ENCODE measurements at regions not wholly inside any gene's neighbourhood (a gene's known extent, or its start where the extent isn't known, plus 50 kb on each side); places are given as distances from the start of the nearest gene placed in this dataset.

DNA sequence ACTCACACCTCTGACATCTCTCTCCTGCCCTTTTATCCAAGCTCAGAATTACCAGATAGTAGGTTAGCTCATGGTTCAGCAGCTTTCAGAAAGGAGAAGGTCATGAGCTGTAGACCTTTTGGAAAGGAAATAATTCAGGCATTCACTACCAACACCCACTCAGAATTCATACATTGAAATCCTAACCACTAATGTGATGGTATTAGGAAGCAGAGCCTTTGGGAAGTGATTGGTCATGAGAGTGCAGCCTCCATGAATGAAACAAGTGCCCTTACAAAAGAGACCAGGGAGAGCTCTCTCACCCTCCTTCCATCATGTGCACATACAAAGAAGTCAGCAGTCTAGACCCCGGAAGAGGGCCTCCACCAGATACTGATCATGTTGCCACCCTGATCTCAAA is 315.8 kb upstream of the CCDC54 start:
- no peaks in the 10 kb centered on the region for H4K20me1 ChIP-seq (replicated peaks; ENCODE audit: insufficient read depth)
- no peaks in the 10 kb centered on the region for H3K79me2 ChIP-seq (replicated peaks; ENCODE audit: insufficient read depth)
- no peak for TF ChIP-seq NANOG (IDR thresholded peaks at IDR 0.05; ENCODE audit: borderline replicate concordance)
- no peak for TF ChIP-seq EZH2phosphoT487 (IDR thresholded peaks at IDR 0.05; ENCODE audit: unreplicated experiment)
- no peak for TF ChIP-seq CREB1 (CRISPR knock-in tag; IDR thresholded peaks at IDR 0.05; ENCODE audit: low read depth)
- TF ChIP-seq, protein P1, sequence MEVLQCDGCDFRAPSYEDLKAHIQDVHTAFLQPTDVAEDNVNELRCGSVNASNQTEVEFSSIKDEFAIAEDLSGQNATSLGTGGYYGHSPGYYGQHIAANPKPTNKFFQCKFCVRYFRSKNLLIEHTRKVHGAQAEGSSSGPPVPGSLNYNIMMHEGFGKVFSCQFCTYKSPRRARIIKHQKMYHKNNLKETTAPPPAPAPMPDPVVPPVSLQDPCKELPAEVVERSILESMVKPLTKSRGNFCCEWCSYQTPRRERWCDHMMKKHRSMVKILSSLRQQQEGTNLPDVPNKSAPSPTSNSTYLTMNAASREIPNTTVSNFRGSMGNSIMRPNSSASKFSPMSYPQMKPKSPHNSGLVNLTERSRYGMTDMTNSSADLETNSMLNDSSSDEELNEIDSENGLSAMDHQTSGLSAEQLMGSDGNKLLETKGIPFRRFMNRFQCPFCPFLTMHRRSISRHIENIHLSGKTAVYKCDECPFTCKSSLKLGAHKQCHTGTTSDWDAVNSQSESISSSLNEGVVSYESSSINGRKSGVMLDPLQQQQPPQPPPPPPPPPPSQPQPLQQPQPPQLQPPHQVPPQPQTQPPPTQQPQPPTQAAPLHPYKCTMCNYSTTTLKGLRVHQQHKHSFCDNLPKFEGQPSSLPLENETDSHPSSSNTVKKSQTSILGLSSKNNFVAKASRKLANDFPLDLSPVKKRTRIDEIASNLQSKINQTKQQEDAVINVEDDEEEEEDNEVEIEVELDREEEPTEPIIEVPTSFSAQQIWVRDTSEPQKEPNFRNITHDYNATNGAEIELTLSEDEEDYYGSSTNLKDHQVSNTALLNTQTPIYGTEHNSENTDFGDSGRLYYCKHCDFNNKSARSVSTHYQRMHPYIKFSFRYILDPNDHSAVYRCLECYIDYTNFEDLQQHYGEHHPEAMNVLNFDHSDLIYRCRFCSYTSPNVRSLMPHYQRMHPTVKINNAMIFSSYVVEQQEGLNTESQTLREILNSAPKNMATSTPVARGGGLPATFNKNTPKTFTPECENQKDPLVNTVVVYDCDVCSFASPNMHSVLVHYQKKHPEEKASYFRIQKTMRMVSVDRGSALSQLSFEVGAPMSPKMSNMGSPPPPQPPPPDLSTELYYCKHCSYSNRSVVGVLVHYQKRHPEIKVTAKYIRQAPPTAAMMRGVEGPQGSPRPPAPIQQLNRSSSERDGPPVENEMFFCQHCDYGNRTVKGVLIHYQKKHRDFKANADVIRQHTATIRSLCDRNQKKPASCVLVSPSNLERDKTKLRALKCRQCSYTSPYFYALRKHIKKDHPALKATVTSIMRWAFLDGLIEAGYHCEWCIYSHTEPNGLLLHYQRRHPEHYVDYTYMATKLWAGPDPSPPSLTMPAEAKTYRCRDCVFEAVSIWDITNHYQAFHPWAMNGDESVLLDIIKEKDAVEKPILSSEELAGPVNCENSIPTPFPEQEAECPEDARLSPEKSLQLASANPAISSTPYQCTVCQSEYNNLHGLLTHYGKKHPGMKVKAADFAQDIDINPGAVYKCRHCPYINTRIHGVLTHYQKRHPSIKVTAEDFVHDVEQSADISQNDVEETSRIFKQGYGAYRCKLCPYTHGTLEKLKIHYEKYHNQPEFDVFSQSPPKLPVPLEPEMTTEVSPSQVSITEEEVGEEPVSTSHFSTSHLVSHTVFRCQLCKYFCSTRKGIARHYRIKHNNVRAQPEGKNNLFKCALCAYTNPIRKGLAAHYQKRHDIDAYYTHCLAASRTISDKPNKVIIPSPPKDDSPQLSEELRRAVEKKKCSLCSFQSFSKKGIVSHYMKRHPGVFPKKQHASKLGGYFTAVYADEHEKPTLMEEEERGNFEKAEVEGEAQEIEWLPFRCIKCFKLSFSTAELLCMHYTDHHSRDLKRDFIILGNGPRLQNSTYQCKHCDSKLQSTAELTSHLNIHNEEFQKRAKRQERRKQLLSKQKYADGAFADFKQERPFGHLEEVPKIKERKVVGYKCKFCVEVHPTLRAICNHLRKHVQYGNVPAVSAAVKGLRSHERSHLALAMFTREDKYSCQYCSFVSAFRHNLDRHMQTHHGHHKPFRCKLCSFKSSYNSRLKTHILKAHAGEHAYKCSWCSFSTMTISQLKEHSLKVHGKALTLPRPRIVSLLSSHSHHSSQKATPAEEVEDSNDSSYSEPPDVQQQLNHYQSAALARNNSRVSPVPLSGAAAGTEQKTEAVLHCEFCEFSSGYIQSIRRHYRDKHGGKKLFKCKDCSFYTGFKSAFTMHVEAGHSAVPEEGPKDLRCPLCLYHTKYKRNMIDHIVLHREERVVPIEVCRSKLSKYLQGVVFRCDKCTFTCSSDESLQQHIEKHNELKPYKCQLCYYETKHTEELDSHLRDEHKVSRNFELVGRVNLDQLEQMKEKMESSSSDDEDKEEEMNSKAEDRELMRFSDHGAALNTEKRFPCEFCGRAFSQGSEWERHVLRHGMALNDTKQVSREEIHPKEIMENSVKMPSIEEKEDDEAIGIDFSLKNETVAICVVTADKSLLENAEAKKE (CRISPR knock-in tag; IDR thresholded peaks at IDR 0.05) = no peak
- TF ChIP-seq ZNF331 (CRISPR knock-in tag; IDR thresholded peaks at IDR 0.05; ENCODE audit: low read depth) = no peak
- no peak for TF ChIP-seq JUNB (IDR thresholded peaks at IDR 0.05; ENCODE audit: unreplicated experiment)
- TF ChIP-seq STAT1 (IDR thresholded peaks at IDR 0.05; ENCODE audit: unreplicated experiment) = no peak
- TF ChIP-seq, protein P2, sequence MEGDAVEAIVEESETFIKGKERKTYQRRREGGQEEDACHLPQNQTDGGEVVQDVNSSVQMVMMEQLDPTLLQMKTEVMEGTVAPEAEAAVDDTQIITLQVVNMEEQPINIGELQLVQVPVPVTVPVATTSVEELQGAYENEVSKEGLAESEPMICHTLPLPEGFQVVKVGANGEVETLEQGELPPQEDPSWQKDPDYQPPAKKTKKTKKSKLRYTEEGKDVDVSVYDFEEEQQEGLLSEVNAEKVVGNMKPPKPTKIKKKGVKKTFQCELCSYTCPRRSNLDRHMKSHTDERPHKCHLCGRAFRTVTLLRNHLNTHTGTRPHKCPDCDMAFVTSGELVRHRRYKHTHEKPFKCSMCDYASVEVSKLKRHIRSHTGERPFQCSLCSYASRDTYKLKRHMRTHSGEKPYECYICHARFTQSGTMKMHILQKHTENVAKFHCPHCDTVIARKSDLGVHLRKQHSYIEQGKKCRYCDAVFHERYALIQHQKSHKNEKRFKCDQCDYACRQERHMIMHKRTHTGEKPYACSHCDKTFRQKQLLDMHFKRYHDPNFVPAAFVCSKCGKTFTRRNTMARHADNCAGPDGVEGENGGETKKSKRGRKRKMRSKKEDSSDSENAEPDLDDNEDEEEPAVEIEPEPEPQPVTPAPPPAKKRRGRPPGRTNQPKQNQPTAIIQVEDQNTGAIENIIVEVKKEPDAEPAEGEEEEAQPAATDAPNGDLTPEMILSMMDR (conservative IDR thresholded peaks at IDR 0.05; ENCODE audit: low read depth in 2 of 2) = no peak
- no peak for TF ChIP-seq EZH2 (IDR thresholded peaks at IDR 0.05; ENCODE audit: low read depth, unreplicated experiment)
- TF ChIP-seq, protein P3, sequence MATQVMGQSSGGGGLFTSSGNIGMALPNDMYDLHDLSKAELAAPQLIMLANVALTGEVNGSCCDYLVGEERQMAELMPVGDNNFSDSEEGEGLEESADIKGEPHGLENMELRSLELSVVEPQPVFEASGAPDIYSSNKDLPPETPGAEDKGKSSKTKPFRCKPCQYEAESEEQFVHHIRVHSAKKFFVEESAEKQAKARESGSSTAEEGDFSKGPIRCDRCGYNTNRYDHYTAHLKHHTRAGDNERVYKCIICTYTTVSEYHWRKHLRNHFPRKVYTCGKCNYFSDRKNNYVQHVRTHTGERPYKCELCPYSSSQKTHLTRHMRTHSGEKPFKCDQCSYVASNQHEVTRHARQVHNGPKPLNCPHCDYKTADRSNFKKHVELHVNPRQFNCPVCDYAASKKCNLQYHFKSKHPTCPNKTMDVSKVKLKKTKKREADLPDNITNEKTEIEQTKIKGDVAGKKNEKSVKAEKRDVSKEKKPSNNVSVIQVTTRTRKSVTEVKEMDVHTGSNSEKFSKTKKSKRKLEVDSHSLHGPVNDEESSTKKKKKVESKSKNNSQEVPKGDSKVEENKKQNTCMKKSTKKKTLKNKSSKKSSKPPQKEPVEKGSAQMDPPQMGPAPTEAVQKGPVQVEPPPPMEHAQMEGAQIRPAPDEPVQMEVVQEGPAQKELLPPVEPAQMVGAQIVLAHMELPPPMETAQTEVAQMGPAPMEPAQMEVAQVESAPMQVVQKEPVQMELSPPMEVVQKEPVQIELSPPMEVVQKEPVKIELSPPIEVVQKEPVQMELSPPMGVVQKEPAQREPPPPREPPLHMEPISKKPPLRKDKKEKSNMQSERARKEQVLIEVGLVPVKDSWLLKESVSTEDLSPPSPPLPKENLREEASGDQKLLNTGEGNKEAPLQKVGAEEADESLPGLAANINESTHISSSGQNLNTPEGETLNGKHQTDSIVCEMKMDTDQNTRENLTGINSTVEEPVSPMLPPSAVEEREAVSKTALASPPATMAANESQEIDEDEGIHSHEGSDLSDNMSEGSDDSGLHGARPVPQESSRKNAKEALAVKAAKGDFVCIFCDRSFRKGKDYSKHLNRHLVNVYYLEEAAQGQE (IDR thresholded peaks at IDR 0.05; ENCODE audit: unreplicated experiment) = no peak
- TF ChIP-seq, protein P4, sequence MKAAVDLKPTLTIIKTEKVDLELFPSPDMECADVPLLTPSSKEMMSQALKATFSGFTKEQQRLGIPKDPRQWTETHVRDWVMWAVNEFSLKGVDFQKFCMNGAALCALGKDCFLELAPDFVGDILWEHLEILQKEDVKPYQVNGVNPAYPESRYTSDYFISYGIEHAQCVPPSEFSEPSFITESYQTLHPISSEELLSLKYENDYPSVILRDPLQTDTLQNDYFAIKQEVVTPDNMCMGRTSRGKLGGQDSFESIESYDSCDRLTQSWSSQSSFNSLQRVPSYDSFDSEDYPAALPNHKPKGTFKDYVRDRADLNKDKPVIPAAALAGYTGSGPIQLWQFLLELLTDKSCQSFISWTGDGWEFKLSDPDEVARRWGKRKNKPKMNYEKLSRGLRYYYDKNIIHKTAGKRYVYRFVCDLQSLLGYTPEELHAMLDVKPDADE (IDR thresholded peaks at IDR 0.05) = no peak
- no peak for TF ChIP-seq POLR2AphosphoS5 (IDR thresholded peaks at IDR 0.05; ENCODE audit: low read depth)
- H3K4me1 Mint-ChIP-seq = peaks cover 29% of the 10 kb centered on the region
- H3K27me3 Mint-ChIP-seq (ENCODE audit: insufficient read depth, low read depth, poor library complexity) = peaks cover 4% of the 10 kb centered on the region
- no peaks in the 10 kb centered on the region for H3K36me3 ChIP-seq (ENCODE audit: insufficient read depth)
- H3K27ac Mint-ChIP-seq = no peak overlapping the region
- H3K36me3 Mint-ChIP-seq (ENCODE audit: low read depth) = peaks cover 26% of the 10 kb centered on the region
- no peaks in the 10 kb centered on the region for H3F3A ChIP-seq (replicated peaks; ENCODE audit: low read depth)
- H3K9me3 Mint-ChIP-seq = peaks cover 8% of the 10 kb centered on the region; the same call in 2 of the 3 replicates
- DNase-seq (ENCODE audit: low spot score) = no peak
- H3K4me3 ChIP-seq = no peak overlapping the region
- no peak overlapping the region for H3K27ac ChIP-seq (ENCODE audit: low read depth)
- peaks cover 12% of the 10 kb centered on the region for H3K4me1 ChIP-seq (ENCODE audit: insufficient read depth)
- no peak overlapping the region for H3K4me2 ChIP-seq
- 0 out of 2 replicates have a peak overlapping the region, but pooled peaks have one; percentile 20 for H2AFZ ChIP-seq
- no peaks in the 10 kb centered on the region for H3K27me3 ChIP-seq (ENCODE audit: insufficient read depth)
- no peak overlapping the region for H3K4me3 Mint-ChIP-seq
- no peak for ATAC-seq
- H3K9me2 ChIP-seq (ENCODE audit: insufficient read depth) = peaks cover 28% of the 10 kb centered on the region; the same call in 1 of the 2 replicates

Data from GM23338 (cell line).